ENCODE measurements at regions not wholly inside any gene's neighbourhood (a gene's known extent, or its start where the extent isn't known, plus 50 kb on each side); places are given as distances from the start of the nearest gene placed in this dataset.

- TF ChIP-seq CTCF (IDR thresholded peaks at IDR 0.05; ENCODE audit: borderline replicate concordance, control extremely low read depth, extremely low read depth, insufficient read depth, missing control alignments), result no peak
- in situ Hi-C loops (cut with MboI; ENCODE audit: low sequenced_read_pairs, unreplicated experiment), result no loop called here
- DNase-seq (ENCODE audit: low spot score), result no peak
These were observed 58.3 kb downstream of the VCPKMT start for GRCh38 chr14:50058113-50058512.
